ENCODE measurements at regions not wholly inside any gene's neighbourhood (a gene's known extent, or its start where the extent isn't known, plus 50 kb on each side); places are given as distances from the start of the nearest gene placed in this dataset.

DNA sequence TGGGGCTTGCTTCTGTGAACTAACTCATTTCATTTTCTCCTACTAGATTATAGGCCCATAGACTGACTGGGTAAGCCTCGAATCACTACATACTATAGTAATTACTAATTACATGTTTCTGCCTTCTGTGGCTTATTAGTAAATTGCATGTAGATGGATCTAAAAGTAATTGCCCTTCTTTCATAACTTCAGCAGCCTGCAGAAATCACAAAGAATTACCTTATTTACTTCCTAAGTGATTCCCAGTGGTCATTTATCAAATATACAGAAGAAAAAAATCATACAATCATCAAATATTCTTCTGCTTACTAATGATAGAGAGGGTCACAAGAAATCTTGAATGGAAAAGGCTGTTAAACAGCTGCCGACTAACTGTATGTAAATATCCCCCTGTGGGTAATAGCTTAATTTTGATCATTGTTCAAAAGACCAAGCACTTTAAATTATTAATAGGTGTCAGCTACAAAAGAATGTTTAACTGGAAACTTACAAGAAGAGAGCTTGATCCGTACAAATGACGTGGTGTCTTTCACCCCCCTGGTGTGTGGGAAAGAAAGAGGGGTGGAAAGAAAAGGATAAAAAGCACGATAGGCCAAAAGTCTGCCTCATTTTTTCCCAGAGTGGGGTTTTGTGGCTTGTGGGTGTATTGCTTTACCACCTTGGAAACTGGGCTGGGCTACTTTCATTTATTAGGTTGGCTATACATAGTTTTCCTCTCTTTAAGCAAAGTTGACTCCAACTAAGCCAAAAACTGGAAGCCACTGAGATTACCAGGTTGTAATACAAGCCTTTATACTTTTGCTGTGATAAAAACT is 361.8 kb upstream of the ZMIZ1 start:
- 53 to 54% methylated on average over 5 of the region's 5 CpGs for WGBS, 2 donors

GRCh38 chr10:78707745-78708144 is 361.0 kb upstream of the ZMIZ1 start:
- Histone ChIP-seq H3K36me3 (no peaks in the 10 kb centered on the region), H3K4me1 (no peaks in the 10 kb centered on the region), H3K27ac (no peak overlapping the region), H3K9me3 (no peaks in the 10 kb centered on the region), H3K27me3 (no peaks in the 10 kb centered on the region), H3K4me3 (no peak overlapping the region)
- WGBS, 2 donors = 64 to 70% methylated on average over 4 of the region's 4 CpGs
- TF ChIP-seq POLR2A (IDR thresholded peaks at IDR 0.05) (no peak), EP300 (IDR thresholded peaks at IDR 0.05) (no peak), CTCF (IDR thresholded peaks at IDR 0.05) (no peak)
- DNase-seq (ENCODE audit: low spot score in 2 of 2) = no peak

More for the DNA sequence above, 361.8 kb upstream of the ZMIZ1 start:
- Histone ChIP-seq H3K4me3 (no peak overlapping the region), H3K4me1 (no peaks in the 10 kb centered on the region), H3K36me3 (no peaks in the 10 kb centered on the region), H3K27me3 (no peaks in the 10 kb centered on the region), H3K27ac (peak overlapping the region in 1 of 4 donors; percentile 4), H3K9me3 (no peaks in the 10 kb centered on the region)
- DNase-seq (ENCODE audit: low spot score in 2 of 2) = no peak
- TF ChIP-seq EP300 (IDR thresholded peaks at IDR 0.05) (no peak), POLR2A (IDR thresholded peaks at IDR 0.05) (no peak)

DNA sequence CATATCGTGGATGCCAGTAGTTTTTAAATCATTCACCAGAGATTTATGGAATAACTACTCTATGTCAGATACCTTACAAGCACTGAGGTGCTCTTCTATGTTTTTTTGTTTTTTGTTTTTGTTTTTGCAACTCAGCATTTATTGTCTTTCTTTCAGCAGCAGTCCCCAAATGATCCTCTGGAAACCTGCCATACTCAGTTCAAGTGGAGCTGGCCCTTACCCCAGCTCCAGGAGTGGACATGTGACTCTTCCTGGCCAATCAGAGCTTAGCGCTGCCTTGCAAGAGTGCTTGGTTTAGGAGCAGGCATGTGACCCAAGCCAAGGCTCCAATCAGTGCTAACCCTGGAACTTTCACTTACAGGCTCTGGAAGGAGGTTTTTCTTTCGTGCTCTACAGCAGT is 356.6 kb upstream of the ZMIZ1 start:
- Histone ChIP-seq H3K9me3 (no peaks in the 10 kb centered on the region), H3K27me3 (no peaks in the 10 kb centered on the region), H3K4me3 (no peak overlapping the region), H3K36me3 (no peaks in the 10 kb centered on the region), H3K27ac (no peak overlapping the region), H3K4me1 (peaks cover 0 to 3% (median 0%) of the 10 kb centered on the region in 4 donors)
- no peak for DNase-seq (ENCODE audit: low spot score in 2 of 2)
- WGBS, 2 donors = 89 to 91% methylated on average over 3 of the region's 3 CpGs
- TF ChIP-seq EP300 (IDR thresholded peaks at IDR 0.05) = no peak
- TF ChIP-seq POLR2A (IDR thresholded peaks at IDR 0.05) = no peak
- TF ChIP-seq CTCF (IDR thresholded peaks at IDR 0.05) = no peak

DNA sequence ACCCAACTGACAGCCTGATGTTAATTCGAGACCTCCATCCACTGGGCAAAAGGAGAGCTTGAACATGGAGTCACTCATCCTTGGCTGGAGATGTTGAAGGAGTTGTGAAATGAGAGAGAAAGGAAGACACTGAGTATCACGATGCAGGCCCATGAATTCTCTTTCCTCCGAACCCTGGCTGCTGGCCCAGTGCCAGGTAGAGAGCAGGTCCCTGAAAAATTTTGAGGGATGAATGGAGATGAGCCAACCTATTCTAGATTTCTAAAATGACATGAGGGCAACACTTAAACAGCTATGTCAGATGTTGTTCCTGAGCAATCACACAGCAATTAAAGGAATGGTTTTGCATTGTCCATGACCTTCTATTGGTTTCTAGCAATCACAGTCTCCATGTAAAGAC is 355.1 kb upstream of the ZMIZ1 start:
- no peaks in the 10 kb centered on the region for H3K9me3 ChIP-seq
- no peak overlapping the region for H3K27ac ChIP-seq
- 68 to 78% methylated on average over 3 of the region's 3 CpGs for WGBS, 2 donors
- H3K27me3 ChIP-seq = no peaks in the 10 kb centered on the region
- no peaks in the 10 kb centered on the region for H3K36me3 ChIP-seq
- DNase-seq (ENCODE audit: low spot score in 2 of 2) = no peak
- H3K4me1 ChIP-seq = peaks cover 0 to 6% (median 0%) of the 10 kb centered on the region in 4 donors
- H3K4me3 ChIP-seq = no peak overlapping the region
- TF ChIP-seq EP300 (IDR thresholded peaks at IDR 0.05) (no peak), POLR2A (IDR thresholded peaks at IDR 0.05) (no peak), CTCF (IDR thresholded peaks at IDR 0.05) (no peak)

GRCh38 chr10:78714225-78714624 is 354.5 kb upstream of the ZMIZ1 start:
- peaks cover 0 to 6% (median 0%) of the 10 kb centered on the region in 4 donors for H3K4me1 ChIP-seq
- no peak overlapping the region for H3K27ac ChIP-seq
- H3K9me3 ChIP-seq = no peaks in the 10 kb centered on the region
- H3K4me3 ChIP-seq = no peak overlapping the region
- WGBS, 2 donors = 91 to 97% methylated on average over 2 of the region's 2 CpGs
- DNase-seq (ENCODE audit: low spot score in 2 of 2) = no peak
- H3K36me3 ChIP-seq = no peaks in the 10 kb centered on the region
- no peaks in the 10 kb centered on the region for H3K27me3 ChIP-seq
- TF ChIP-seq CTCF (IDR thresholded peaks at IDR 0.05) (no peak), EP300 (IDR thresholded peaks at IDR 0.05) (no peak), POLR2A (IDR thresholded peaks at IDR 0.05) (no peak)

Measured in tibial nerve (tissue), 4 donors.